ENCODE measurements at regions not wholly inside any gene's neighbourhood (a gene's known extent, or its start where the extent isn't known, plus 50 kb on each side); places are given as distances from the start of the nearest gene placed in this dataset.

DNA sequence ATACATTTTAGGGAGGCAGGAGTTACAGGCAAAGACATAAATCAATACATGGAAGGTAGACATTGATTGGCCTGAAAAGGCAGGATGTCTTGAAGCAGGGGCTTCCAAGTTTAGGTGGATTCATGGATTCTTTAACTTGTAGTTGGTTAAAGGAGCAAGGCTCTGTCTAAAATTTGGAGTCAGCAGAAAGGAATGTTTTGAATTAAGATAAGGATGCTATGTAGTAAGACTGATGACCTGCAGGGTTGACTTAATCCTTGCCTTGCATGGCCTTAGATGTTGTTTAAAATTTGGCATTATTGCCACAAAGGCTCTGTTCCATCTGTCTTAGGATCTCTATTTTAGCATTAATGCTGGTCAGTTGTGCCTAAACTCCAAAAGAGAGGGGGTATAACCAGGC lies 171.3 kb downstream of the C5orf15 start:
- TF ChIP-seq, protein P1, sequence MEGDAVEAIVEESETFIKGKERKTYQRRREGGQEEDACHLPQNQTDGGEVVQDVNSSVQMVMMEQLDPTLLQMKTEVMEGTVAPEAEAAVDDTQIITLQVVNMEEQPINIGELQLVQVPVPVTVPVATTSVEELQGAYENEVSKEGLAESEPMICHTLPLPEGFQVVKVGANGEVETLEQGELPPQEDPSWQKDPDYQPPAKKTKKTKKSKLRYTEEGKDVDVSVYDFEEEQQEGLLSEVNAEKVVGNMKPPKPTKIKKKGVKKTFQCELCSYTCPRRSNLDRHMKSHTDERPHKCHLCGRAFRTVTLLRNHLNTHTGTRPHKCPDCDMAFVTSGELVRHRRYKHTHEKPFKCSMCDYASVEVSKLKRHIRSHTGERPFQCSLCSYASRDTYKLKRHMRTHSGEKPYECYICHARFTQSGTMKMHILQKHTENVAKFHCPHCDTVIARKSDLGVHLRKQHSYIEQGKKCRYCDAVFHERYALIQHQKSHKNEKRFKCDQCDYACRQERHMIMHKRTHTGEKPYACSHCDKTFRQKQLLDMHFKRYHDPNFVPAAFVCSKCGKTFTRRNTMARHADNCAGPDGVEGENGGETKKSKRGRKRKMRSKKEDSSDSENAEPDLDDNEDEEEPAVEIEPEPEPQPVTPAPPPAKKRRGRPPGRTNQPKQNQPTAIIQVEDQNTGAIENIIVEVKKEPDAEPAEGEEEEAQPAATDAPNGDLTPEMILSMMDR (IDR thresholded peaks at IDR 0.05), result no peak
- no peak for TF ChIP-seq POLR2A (IDR thresholded peaks at IDR 0.05)

Data from tibial nerve (tissue), 3 donors.